ENCODE measurements at regions not wholly inside any gene's neighbourhood (a gene's known extent, or its start where the extent isn't known, plus 50 kb on each side); places are given as distances from the start of the nearest gene placed in this dataset.

DNA sequence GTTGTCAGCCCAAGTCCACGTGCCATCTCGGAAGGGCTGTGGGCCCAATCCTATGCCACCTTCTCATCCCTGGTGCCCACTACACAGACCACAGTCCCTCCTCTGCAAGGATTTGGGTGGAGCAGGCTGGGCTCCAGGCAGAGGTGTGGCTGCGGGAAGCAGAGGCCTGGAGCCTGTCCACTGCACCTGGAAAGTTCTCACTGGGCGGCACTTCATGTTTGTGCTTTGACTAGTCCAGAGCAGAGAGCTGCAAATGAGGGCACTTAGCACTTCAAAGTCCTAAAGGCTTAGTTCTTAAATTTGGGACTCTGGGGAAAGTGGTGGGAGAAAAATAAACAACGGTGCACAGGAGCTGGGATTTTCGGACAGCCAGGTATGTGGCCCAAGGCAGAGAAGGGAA is 308.9 kb upstream of the POU3F3 start:
- WGBS (ENCODE audit: insufficient coverage), result 94% methylated on average over 6 of the region's 6 CpGs
- Histone ChIP-seq H3K27me3 (ENCODE audit: control insufficient read depth, insufficient read depth, low read length) (no peaks in the 10 kb centered on the region), H3K4me1 (ENCODE audit: control insufficient read depth, insufficient read depth, low read length) (no peaks in the 10 kb centered on the region), H3K9me3 (ENCODE audit: control insufficient read depth, insufficient read depth, low read length) (no peaks in the 10 kb centered on the region), H3K4me3 (ENCODE audit: low read length) (no peak overlapping the region), H3K36me3 (ENCODE audit: control insufficient read depth, insufficient read depth, low read length) (no peaks in the 10 kb centered on the region), H3K27ac (ENCODE audit: low read length) (no peak overlapping the region)
- TF ChIP-seq, protein P1, sequence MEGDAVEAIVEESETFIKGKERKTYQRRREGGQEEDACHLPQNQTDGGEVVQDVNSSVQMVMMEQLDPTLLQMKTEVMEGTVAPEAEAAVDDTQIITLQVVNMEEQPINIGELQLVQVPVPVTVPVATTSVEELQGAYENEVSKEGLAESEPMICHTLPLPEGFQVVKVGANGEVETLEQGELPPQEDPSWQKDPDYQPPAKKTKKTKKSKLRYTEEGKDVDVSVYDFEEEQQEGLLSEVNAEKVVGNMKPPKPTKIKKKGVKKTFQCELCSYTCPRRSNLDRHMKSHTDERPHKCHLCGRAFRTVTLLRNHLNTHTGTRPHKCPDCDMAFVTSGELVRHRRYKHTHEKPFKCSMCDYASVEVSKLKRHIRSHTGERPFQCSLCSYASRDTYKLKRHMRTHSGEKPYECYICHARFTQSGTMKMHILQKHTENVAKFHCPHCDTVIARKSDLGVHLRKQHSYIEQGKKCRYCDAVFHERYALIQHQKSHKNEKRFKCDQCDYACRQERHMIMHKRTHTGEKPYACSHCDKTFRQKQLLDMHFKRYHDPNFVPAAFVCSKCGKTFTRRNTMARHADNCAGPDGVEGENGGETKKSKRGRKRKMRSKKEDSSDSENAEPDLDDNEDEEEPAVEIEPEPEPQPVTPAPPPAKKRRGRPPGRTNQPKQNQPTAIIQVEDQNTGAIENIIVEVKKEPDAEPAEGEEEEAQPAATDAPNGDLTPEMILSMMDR (IDR thresholded peaks at IDR 0.05), result no peak
- H3K27me3 Mint-ChIP-seq (ENCODE audit: low read depth in 2 of 2), result no peaks in the 10 kb centered on the region
- intact Hi-C loops (cut with micrococcal nuclease), result no loop called here
- H3K27ac Mint-ChIP-seq, result no peak overlapping the region
- DNase-seq (no peak), ATAC-seq (no peak)
- peaks cover 0 to 2% of the 10 kb centered on the region in 2 donors for H3K4me1 Mint-ChIP-seq
- no peaks in the 10 kb centered on the region for H3K36me3 Mint-ChIP-seq
- H3K9me3 Mint-ChIP-seq, result peaks cover 0 to 2% of the 10 kb centered on the region in 2 donors
- no peak overlapping the region for H3K4me3 Mint-ChIP-seq

DNA sequence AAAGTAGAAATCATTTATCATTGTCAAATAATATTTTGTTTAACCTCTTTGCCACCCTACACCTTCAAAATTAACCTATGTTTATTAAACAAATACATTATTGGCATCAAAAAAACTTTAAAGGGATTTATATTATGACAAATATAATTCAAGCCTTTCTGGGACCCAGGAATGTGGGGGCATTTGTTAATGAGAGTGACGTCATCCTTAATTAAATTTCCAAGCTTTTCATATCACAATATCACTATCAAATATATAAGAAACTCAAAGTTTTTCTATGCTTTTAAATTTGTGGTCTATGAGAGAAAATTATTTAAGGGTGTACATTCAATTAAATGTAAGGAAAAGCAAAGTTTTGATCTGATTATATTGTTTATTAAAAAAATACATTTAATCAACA is 307.4 kb upstream of the POU3F3 start:
- no peaks in the 10 kb centered on the region for H3K9me3 ChIP-seq (ENCODE audit: control insufficient read depth, insufficient read depth, low read length)
- H3K4me1 Mint-ChIP-seq, result no peaks in the 10 kb centered on the region
- H3K27me3 ChIP-seq (ENCODE audit: control insufficient read depth, insufficient read depth, low read length), result no peaks in the 10 kb centered on the region
- no peak for DNase-seq
- H3K27ac ChIP-seq (ENCODE audit: low read length), result no peak overlapping the region
- peaks cover 0 to 2% of the 10 kb centered on the region in 2 donors for H3K9me3 Mint-ChIP-seq
- no peak overlapping the region for H3K4me3 ChIP-seq (ENCODE audit: low read length)
- intact Hi-C loops (cut with micrococcal nuclease), result no loop called here
- no peak for ATAC-seq
- H3K4me3 Mint-ChIP-seq, result no peak overlapping the region
- H3K27ac Mint-ChIP-seq, result no peak overlapping the region
- no peaks in the 10 kb centered on the region for H3K36me3 Mint-ChIP-seq
- no peaks in the 10 kb centered on the region for H3K4me1 ChIP-seq (ENCODE audit: control insufficient read depth, insufficient read depth, low read length)
- WGBS (ENCODE audit: insufficient coverage), result no CpG with 5 or more reads among the region's 1 CpG
- H3K27me3 Mint-ChIP-seq (ENCODE audit: low read depth in 2 of 2), result no peaks in the 10 kb centered on the region
- TF ChIP-seq, protein P1 (IDR thresholded peaks at IDR 0.05), result no peak
- no peaks in the 10 kb centered on the region for H3K36me3 ChIP-seq (ENCODE audit: control insufficient read depth, insufficient read depth, low read length)

DNA sequence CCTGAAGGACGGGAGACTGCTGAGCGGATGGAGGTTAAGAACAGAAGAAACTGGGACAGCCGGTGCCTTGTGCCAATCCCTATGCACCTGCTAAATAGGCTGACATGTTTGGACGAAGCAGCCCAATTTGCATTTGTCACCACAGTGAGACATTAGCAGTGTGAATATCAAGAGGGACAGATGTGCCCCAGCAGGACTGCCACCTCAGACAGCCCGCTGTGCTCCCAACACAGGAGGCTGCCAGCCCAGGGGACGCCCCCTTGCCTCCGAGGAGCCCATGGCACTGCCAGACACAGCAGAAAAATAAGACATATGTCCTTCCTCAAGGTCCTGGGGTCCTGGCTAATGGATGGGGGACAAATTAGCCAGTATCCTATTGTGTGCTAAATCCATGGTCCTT is 306.7 kb upstream of the POU3F3 start:
- Mint-ChIP-seq H3K36me3 (no peaks in the 10 kb centered on the region), H3K4me1 (no peaks in the 10 kb centered on the region), H3K27me3 (ENCODE audit: low read depth in 2 of 2) (no peaks in the 10 kb centered on the region), H3K4me3 (no peak overlapping the region), H3K9me3 (peaks cover 0 to 2% of the 10 kb centered on the region in 2 donors), H3K27ac (no peak overlapping the region)
- no peak overlapping the region for H3K27ac ChIP-seq (ENCODE audit: low read length)
- no peaks in the 10 kb centered on the region for H3K9me3 ChIP-seq (ENCODE audit: control insufficient read depth, insufficient read depth, low read length)
- TF ChIP-seq, protein P1 (IDR thresholded peaks at IDR 0.05), result no peak
- ATAC-seq, result no peak
- intact Hi-C loops (cut with micrococcal nuclease), result no loop called here
- WGBS (ENCODE audit: insufficient coverage), result 88% methylated on average over 7 of the region's 7 CpGs
- no peaks in the 10 kb centered on the region for H3K4me1 ChIP-seq (ENCODE audit: control insufficient read depth, insufficient read depth, low read length)
- no peaks in the 10 kb centered on the region for H3K27me3 ChIP-seq (ENCODE audit: control insufficient read depth, insufficient read depth, low read length)
- DNase-seq, result no peak
- no peak overlapping the region for H3K4me3 ChIP-seq (ENCODE audit: low read length)
- H3K36me3 ChIP-seq (ENCODE audit: control insufficient read depth, insufficient read depth, low read length), result no peaks in the 10 kb centered on the region

DNA sequence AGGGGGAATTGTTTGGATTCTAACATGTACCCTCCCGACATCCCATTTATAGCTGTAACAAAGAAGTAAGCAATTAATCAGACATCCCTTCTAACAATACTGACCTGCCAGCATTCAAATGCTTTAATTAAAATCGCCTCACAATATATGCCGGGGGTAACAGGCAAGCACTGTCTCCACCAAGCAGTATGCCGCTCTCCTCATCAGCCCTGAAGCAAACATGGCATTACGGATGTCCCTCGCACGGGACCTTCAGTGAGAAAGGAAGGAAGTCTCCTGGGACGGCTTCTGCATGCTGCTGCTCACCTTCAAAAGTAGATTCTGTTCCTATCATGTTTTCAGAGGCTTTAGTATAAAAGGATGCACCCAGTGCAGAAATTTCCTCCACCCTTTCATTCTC is 292.7 kb upstream of the POU3F3 start:
- H3K4me3 ChIP-seq (ENCODE audit: low read length), result no peak overlapping the region
- intact Hi-C loops (cut with micrococcal nuclease), result no loop called here
- peaks cover 6 to 25% of the 10 kb centered on the region in 2 donors for H3K27me3 Mint-ChIP-seq (ENCODE audit: low read depth in 2 of 2)
- ATAC-seq (no peak), DNase-seq (no peak)
- no peaks in the 10 kb centered on the region for H3K36me3 Mint-ChIP-seq
- 82% methylated on average over 8 of the region's 8 CpGs for WGBS (ENCODE audit: insufficient coverage)
- no peaks in the 10 kb centered on the region for H3K27me3 ChIP-seq (ENCODE audit: control insufficient read depth, insufficient read depth, low read length)
- H3K9me3 Mint-ChIP-seq, result peaks cover 0 to 2% of the 10 kb centered on the region in 2 donors
- no peak overlapping the region for H3K27ac Mint-ChIP-seq
- TF ChIP-seq, protein P1 (IDR thresholded peaks at IDR 0.05), result no peak
- no peaks in the 10 kb centered on the region for H3K4me1 ChIP-seq (ENCODE audit: control insufficient read depth, insufficient read depth, low read length)
- no peak overlapping the region for H3K27ac ChIP-seq (ENCODE audit: low read length)
- no peak overlapping the region for H3K4me3 Mint-ChIP-seq
- no peaks in the 10 kb centered on the region for H3K36me3 ChIP-seq (ENCODE audit: control insufficient read depth, insufficient read depth, low read length)
- no peaks in the 10 kb centered on the region for H3K9me3 ChIP-seq (ENCODE audit: control insufficient read depth, insufficient read depth, low read length)
- no peaks in the 10 kb centered on the region for H3K4me1 Mint-ChIP-seq

All from natural killer cell (primary cell).